Daoy (cell line): ENCODE measurements at regions not wholly inside any gene's neighbourhood (a gene's known extent, or its start where the extent isn't known, plus 50 kb on each side); places are given as distances from the start of the nearest gene placed in this dataset.

Source experiments
- DNase-seq: peaks from one replicate; pipeline ENCODE4 v3.0.0-alpha.2; 2015; ENCODE audit warnings: low read depth

- DNase-seq = no peak
Measured at GRCh38 chr3:73796382-73796781, 171.6 kb upstream of the PDZRN3 start.

- DNase-seq = no peak
Measured at GRCh38 chr3:73791356-73791755, 166.6 kb upstream of the PDZRN3 start.

- DNase-seq = no peak
Measured at GRCh38 chr3:73789825-73790444, 165.2 kb upstream of the PDZRN3 start.

- DNase-seq = no peak
Measured at GRCh38 chr3:73787620-73788019, 162.9 kb upstream of the PDZRN3 start.

- no peak for DNase-seq
Measured at GRCh38 chr3:73786998-73787397, 162.3 kb upstream of the PDZRN3 start.

- DNase-seq = peak; percentile 80
Measured at GRCh38 chr3:73786321-73786807, 161.6 kb upstream of the PDZRN3 start.

- DNase-seq = no peak
Measured at GRCh38 chr3:73784686-73785392, 160.1 kb upstream of the PDZRN3 start.

GRCh38 chr3:73783811-73784210 is 159.1 kb upstream of the PDZRN3 start:
- no peak for DNase-seq

- DNase-seq = no peak
Measured at GRCh38 chr3:73781541-73781940, 156.8 kb upstream of the PDZRN3 start.

- no peak for DNase-seq
Measured at GRCh38 chr3:73774645-73775044, 149.9 kb upstream of the PDZRN3 start.

GRCh38 chr3:73773233-73773632 is 148.5 kb upstream of the PDZRN3 start:
- DNase-seq = no peak

- DNase-seq = no peak
Measured at GRCh38 chr3:73772076-73772886, 147.5 kb upstream of the PDZRN3 start.

- no peak for DNase-seq
Measured at GRCh38 chr3:73768524-73769308, 144.0 kb upstream of the PDZRN3 start.

- no peak for DNase-seq
Measured at GRCh38 chr3:73766599-73767381, 142.0 kb upstream of the PDZRN3 start.

- DNase-seq = no peak
Measured at GRCh38 chr3:73765878-73766545, 141.3 kb upstream of the PDZRN3 start.

- DNase-seq = no peak
Measured at GRCh38 chr3:73762855-73763254, 138.1 kb upstream of the PDZRN3 start.

- no peak for DNase-seq
Measured at GRCh38 chr3:73759297-73759711, 134.6 kb upstream of the PDZRN3 start.

- DNase-seq = no peak
Measured at GRCh38 chr3:73757536-73757935, 132.8 kb upstream of the PDZRN3 start.

- no peak for DNase-seq
Measured at GRCh38 chr3:73753985-73754384, 129.2 kb upstream of the PDZRN3 start.

GRCh38 chr3:73752338-73752737 is 127.6 kb upstream of the PDZRN3 start:
- DNase-seq = no peak
